ENCODE measurements at regions not wholly inside any gene's neighbourhood (a gene's known extent, or its start where the extent isn't known, plus 50 kb on each side); places are given as distances from the start of the nearest gene placed in this dataset.

DNA sequence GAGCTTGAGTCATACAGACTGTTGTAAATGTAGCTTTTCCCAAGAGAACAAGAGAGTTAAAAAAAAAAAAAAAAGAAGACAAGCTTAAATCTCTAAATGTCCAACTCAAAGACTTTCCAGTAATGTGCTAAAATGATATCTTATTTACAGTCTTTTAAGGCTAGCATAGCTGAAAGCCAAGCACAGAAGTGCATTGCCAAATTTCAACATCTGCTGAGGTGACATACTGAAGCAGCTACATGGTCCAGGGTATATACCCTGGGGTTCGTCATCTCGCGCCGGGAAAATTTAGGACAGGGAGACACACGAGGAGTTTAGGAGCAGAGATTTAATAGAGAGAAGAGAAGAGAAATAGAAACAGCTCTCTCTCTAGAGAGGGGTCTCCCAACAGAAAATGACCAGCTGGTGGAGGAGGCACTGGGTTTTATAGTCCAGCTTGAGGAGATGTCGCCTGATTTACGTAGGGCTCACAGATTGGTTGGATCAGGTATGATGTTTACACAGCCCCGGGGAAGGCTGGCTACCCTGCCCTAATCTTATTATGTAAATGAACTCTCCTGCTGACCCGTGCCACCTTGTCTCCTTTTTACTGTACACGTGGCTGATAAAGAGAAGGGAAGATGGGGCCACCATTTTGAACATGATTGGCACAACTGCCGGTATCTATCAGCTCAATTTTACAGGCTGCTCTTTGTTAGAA is 172.7 kb downstream of the TRIM33 start:
- no peaks in the 10 kb centered on the region for H3K36me3 ChIP-seq (ENCODE audit: low read depth, missing control alignments)
- TF ChIP-seq, protein P1, sequence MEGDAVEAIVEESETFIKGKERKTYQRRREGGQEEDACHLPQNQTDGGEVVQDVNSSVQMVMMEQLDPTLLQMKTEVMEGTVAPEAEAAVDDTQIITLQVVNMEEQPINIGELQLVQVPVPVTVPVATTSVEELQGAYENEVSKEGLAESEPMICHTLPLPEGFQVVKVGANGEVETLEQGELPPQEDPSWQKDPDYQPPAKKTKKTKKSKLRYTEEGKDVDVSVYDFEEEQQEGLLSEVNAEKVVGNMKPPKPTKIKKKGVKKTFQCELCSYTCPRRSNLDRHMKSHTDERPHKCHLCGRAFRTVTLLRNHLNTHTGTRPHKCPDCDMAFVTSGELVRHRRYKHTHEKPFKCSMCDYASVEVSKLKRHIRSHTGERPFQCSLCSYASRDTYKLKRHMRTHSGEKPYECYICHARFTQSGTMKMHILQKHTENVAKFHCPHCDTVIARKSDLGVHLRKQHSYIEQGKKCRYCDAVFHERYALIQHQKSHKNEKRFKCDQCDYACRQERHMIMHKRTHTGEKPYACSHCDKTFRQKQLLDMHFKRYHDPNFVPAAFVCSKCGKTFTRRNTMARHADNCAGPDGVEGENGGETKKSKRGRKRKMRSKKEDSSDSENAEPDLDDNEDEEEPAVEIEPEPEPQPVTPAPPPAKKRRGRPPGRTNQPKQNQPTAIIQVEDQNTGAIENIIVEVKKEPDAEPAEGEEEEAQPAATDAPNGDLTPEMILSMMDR (IDR thresholded peaks at IDR 0.05), result no peak
- intact Hi-C loops (cut with DNase I; ENCODE audit: low total_unique reads), result no loop called here
- no peak overlapping the region for H3K4me3 ChIP-seq
- H3K27ac ChIP-seq, result no peak overlapping the region
- 74 to 81% methylated on average over 11 of the region's 11 CpGs for WGBS, 2 donors
- no peaks in the 10 kb centered on the region for H3K27me3 ChIP-seq
- no peak for DNase-seq
- no peaks in the 10 kb centered on the region for H3K9me3 ChIP-seq
- H3K4me1 ChIP-seq, result peaks cover 3% of the 10 kb centered on the region

DNA sequence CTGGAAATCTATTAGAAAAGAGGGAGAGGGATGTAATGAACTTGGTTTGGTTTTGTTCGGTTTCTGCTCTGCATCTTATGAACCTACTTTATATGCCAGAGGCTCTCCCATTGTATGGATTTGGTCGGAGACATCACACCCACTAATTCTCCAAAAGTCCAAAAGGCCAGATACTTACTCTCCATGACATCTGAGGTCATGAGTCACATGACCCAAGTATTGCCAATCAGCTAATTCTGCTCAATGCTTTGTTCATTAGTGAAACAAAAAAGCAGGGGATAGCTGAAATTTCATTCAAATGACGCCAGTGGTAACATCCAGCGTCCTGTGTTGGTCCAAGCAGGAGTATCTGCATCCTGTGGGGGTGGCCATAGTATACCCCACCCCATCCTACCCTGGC is 173.6 kb downstream of the TRIM33 start:
- no peak overlapping the region for H3K27ac ChIP-seq
- H3K9me3 ChIP-seq, result no peaks in the 10 kb centered on the region
- no peaks in the 10 kb centered on the region for H3K27me3 ChIP-seq
- no peak overlapping the region for H3K4me3 ChIP-seq
- no peak for TF ChIP-seq POLR2A (IDR thresholded peaks at IDR 0.05)
- TF ChIP-seq, protein P1 (IDR thresholded peaks at IDR 0.05), result no peak
- intact Hi-C loops (cut with DNase I; ENCODE audit: low total_unique reads), result no loop called here
- no peaks in the 10 kb centered on the region for H3K36me3 ChIP-seq (ENCODE audit: low read depth, missing control alignments)
- WGBS, 2 donors, result 84 to 90% methylated on average over 4 of the region's 4 CpGs
- no peak for DNase-seq
- H3K4me1 ChIP-seq, result no peaks in the 10 kb centered on the region

DNA sequence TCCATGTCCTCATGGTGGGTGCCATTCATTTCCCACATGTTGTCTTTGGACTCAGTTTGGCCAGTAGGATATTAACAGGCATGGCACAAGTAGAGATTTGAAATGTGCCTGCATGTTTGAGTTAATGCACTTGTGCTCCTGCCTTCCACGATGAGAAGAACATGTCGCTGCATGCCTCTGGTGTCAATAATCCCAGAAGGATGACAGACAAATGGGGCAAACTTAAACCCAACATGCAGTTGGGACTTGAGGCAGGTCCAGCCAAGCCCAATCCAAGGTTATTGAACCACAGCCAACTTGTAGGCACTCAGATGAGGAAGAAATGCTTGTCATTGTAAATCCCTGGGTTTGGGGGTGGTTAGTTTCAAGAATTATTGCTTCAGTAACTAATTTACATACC is 174.6 kb downstream of the TRIM33 start:
- Histone ChIP-seq H3K36me3 (ENCODE audit: low read depth, missing control alignments) (no peaks in the 10 kb centered on the region), H3K27ac (no peak overlapping the region), H3K9me3 (no peaks in the 10 kb centered on the region), H3K27me3 (no peaks in the 10 kb centered on the region), H3K4me1 (no peaks in the 10 kb centered on the region), H3K4me3 (no peak overlapping the region)
- no peak for DNase-seq
- intact Hi-C loops (cut with DNase I; ENCODE audit: low total_unique reads), result no loop called here
- TF ChIP-seq, protein P1 (IDR thresholded peaks at IDR 0.05), result no peak
- no peak for TF ChIP-seq POLR2A (IDR thresholded peaks at IDR 0.05)
- WGBS, 2 donors, result 94 to 100% methylated on average over 2 of the region's 2 CpGs

DNA sequence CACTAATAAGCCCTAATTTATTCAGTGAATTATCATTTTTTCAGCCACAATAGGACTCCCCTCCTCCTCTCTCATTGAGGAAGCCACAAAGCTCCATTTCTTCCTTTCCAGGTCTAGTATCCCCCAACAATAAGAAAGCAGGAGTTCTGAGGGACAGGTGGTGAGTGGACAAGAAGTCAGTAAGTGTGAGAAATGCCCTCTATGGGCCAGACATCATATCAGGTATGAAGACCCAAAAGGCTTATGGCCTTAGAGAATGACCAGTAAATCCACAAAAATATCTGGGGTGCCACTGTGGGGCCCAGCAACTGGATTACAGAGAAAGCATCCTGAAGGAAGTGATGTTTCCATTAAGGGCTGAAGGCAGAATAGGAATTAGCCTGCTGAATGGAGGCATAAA is 175.7 kb downstream of the TRIM33 start:
- H3K27ac ChIP-seq, result no peak overlapping the region
- H3K4me3 ChIP-seq, result no peak overlapping the region
- no peaks in the 10 kb centered on the region for H3K27me3 ChIP-seq
- intact Hi-C loops (cut with DNase I; ENCODE audit: low total_unique reads), result no loop called here
- H3K9me3 ChIP-seq, result no peaks in the 10 kb centered on the region
- TF ChIP-seq, protein P1 (IDR thresholded peaks at IDR 0.05), result no peak
- no peak for TF ChIP-seq POLR2A (IDR thresholded peaks at IDR 0.05)
- DNase-seq, result no peak
- H3K4me1 ChIP-seq, result no peaks in the 10 kb centered on the region
- no peaks in the 10 kb centered on the region for H3K36me3 ChIP-seq (ENCODE audit: low read depth, missing control alignments)

DNA sequence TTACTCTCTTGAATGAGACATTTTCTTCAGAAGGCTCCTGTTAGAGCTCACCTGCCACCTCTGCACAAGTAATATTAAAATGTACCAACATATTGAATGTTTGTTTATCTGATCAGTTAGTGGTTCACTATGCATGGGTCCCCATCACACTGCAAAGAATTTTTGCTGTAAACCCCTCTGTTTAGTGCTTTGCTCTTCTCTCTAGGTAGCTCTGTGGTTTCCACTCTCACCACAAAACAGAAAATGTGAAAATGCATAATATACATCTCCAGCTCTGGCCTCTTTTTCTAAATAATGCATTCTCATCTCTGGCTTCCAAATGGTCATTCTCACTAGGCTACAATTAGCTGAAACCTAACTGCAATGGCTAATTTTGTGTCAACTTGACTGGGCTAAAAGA is 176.7 kb downstream of the TRIM33 start:
- Histone ChIP-seq H3K27ac (no peak overlapping the region), H3K9me3 (no peaks in the 10 kb centered on the region), H3K4me1 (no peaks in the 10 kb centered on the region), H3K4me3 (no peak overlapping the region), H3K27me3 (no peaks in the 10 kb centered on the region), H3K36me3 (ENCODE audit: low read depth, missing control alignments) (no peaks in the 10 kb centered on the region)
- DNase-seq, result no peak
- TF ChIP-seq POLR2A (IDR thresholded peaks at IDR 0.05), result no peak
- intact Hi-C loops (cut with DNase I; ENCODE audit: low total_unique reads), result no loop called here

Measured in testis (tissue), 2 donors.